Hepatocyte (in vitro differentiated cells): ENCODE measurements at regions not wholly inside any gene's neighbourhood (a gene's known extent, or its start where the extent isn't known, plus 50 kb on each side); places are given as distances from the start of the nearest gene placed in this dataset.

Experiments
- DNase-seq: peaks from one replicate; pipeline ENCODE4 v3.0.0-alpha.2; 2016; ENCODE audit warnings: low spot score
- H2AFZ ChIP-seq: fragments of 200-600 bp; sonication (generic); 2 replicates; pipeline ENCODE4 v1.6.0; 2016; ENCODE audit warnings: antibody characterized with exemption, mild to moderate bottlenecking
- H3K27ac ChIP-seq: fragments of 200-600 bp; sonication (generic); 2 replicates; pipeline ENCODE4 v1.5.1; 2016; ENCODE audit warnings: mild to moderate bottlenecking
- H3K27me3 ChIP-seq: fragments of 200-600 bp; sonication (generic); 2 replicates; pipeline ENCODE4 v1.6.1; 2016
- H3K36me3 ChIP-seq: fragments of 200-600 bp; sonication (generic); replicated peaks from 2 replicates; pipeline ENCODE4 v1.5.1; 2016; ENCODE audit warnings: low read depth; ENCODE audit not compliant: insufficient read depth
- H3K4me1 ChIP-seq: fragments of 200-600 bp; sonication (generic); 2 replicates; pipeline ENCODE4 v1.5.1; 2016; ENCODE audit warnings: mild to moderate bottlenecking, moderate library complexity; ENCODE audit not compliant: insufficient read depth
- H3K4me2 ChIP-seq: fragments of 200-600 bp; sonication (generic); 2 replicates; pipeline ENCODE4 v1.6.0; 2016
- H3K4me3 ChIP-seq: fragments of 200-600 bp; sonication (generic); 2 replicates; pipeline ENCODE4 v1.5.1; 2016; ENCODE audit warnings: mild to moderate bottlenecking
- H3K79me2 ChIP-seq: fragments of 200-600 bp; sonication (generic); 2 replicates; pipeline ENCODE4 v1.6.0; 2017; ENCODE audit warnings: mild to moderate bottlenecking
- H3K9me2 ChIP-seq: fragments of 200-600 bp; sonication (generic); replicated peaks from 2 replicates; pipeline ENCODE4 v1.6.0; 2017; ENCODE audit warnings: mild to moderate bottlenecking; ENCODE audit not compliant: insufficient read depth
- H3K9me3 ChIP-seq: fragments of 200-600 bp; sonication (generic); 2 replicates; pipeline ENCODE4 v1.5.1; 2016; ENCODE audit warnings: low read depth, mild to moderate bottlenecking
- H4K20me1 ChIP-seq: fragments of 200-600 bp; sonication (generic); 2 replicates; pipeline ENCODE4 v1.6.0; 2016; ENCODE audit warnings: mild to moderate bottlenecking; ENCODE audit not compliant: insufficient read depth, poor library complexity, severe bottlenecking
- EZH2 ChIP-seq: fragments of 200-600 bp; sonication (generic); IDR thresholded peaks from 2 replicates; pipeline ENCODE4 v1.6.1; 2016; ENCODE audit warnings: antibody characterized with exemption, mild to moderate bottlenecking, borderline replicate concordance
- EZH2phosphoT487 ChIP-seq: fragments of 200-600 bp; sonication (generic); IDR thresholded peaks from one replicate; pipeline ENCODE4 v1.6.1; 2018; ENCODE audit warnings: antibody characterized with exemption, mild to moderate bottlenecking, low read depth, moderate library complexity; ENCODE audit not compliant: unreplicated experiment, severe bottlenecking
- WGBS: methylation state at CpG from one replicate; pipeline ENCODE4 v1.1.6; 2016; ENCODE audit warnings: low lambda C conversion rate; ENCODE audit errors: missing lambda C conversion rate; 5-methylcytosine and 5-hydroxymethylcytosine counted together
- TF ChIP-seq, protein P1 (sequence below): fragments of 200-600 bp; sonication (generic); IDR thresholded peaks from 2 replicates; pipeline ENCODE4 v1.5.1; 2016; ENCODE audit warnings: antibody characterized with exemption, mild to moderate bottlenecking; ENCODE audit not compliant: poor library complexity

DNA sequence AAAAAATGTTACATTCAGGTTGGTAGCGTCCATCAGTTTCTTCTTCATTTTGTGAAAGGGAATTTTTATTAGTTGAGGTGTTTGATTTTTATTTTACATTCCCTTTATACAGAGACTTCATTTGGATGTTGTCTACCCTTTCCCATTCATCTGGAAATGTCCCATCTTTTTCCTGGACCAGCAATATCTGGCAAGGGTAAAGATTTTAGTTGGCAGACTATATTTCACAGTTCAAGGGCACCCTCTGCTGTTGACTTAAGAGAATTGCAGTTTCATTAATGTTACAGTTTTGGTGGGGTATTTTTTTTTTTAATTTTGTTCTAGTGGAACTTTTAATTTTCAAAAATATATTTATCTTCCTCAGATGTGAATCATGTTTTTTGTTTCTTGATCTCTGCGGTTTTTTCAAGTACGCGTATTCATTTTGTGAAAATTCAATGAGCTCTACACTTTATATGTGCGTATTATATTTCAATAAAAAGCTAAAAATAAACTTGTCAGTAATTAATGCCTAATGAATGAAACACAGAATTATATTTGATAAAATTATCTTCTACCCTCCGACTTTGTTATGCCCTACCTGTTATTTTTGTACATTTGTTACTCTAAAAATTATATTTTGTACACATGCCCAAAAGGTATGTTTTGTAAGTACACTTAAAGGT is 97.9 kb upstream of the KLF14 start:
- no peaks in the 10 kb centered on the region for H3K36me3 ChIP-seq
- TF ChIP-seq, protein P1, sequence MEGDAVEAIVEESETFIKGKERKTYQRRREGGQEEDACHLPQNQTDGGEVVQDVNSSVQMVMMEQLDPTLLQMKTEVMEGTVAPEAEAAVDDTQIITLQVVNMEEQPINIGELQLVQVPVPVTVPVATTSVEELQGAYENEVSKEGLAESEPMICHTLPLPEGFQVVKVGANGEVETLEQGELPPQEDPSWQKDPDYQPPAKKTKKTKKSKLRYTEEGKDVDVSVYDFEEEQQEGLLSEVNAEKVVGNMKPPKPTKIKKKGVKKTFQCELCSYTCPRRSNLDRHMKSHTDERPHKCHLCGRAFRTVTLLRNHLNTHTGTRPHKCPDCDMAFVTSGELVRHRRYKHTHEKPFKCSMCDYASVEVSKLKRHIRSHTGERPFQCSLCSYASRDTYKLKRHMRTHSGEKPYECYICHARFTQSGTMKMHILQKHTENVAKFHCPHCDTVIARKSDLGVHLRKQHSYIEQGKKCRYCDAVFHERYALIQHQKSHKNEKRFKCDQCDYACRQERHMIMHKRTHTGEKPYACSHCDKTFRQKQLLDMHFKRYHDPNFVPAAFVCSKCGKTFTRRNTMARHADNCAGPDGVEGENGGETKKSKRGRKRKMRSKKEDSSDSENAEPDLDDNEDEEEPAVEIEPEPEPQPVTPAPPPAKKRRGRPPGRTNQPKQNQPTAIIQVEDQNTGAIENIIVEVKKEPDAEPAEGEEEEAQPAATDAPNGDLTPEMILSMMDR = peak; percentile 78
- no peak for TF ChIP-seq EZH2
- H3K9me2 ChIP-seq = no peaks in the 10 kb centered on the region
- no peaks in the 10 kb centered on the region for H4K20me1 ChIP-seq
- peaks cover under 1% of the 10 kb centered on the region for H3K9me3 ChIP-seq
- H3K27me3 ChIP-seq = no peaks in the 10 kb centered on the region
- H2AFZ ChIP-seq = no peak overlapping the region
- H3K79me2 ChIP-seq = no peaks in the 10 kb centered on the region
- DNase-seq = peak; percentile 69
- H3K27ac ChIP-seq = no peak overlapping the region
- H3K4me1 ChIP-seq = no peaks in the 10 kb centered on the region
- no peak overlapping the region for H3K4me3 ChIP-seq
- 38% methylated on average over 6 of the region's 6 CpGs for WGBS
- no peak overlapping the region for H3K4me2 ChIP-seq

GRCh38 chr7:130838738-130839137 is 104.7 kb upstream of the KLF14 start:
- no peak overlapping the region for H3K27ac ChIP-seq
- no peaks in the 10 kb centered on the region for H3K36me3 ChIP-seq
- H3K79me2 ChIP-seq = no peaks in the 10 kb centered on the region
- no peaks in the 10 kb centered on the region for H3K4me1 ChIP-seq
- no peaks in the 10 kb centered on the region for H3K9me3 ChIP-seq
- no peak overlapping the region for H3K4me3 ChIP-seq
- TF ChIP-seq EZH2phosphoT487 = no peak
- TF ChIP-seq, protein P1 = no peak
- no peak for TF ChIP-seq EZH2
- H3K4me2 ChIP-seq = no peak overlapping the region
- H3K27me3 ChIP-seq = no peaks in the 10 kb centered on the region
- H4K20me1 ChIP-seq = no peaks in the 10 kb centered on the region
- H2AFZ ChIP-seq = no peak overlapping the region
- WGBS = 39% methylated on average over 1 of the region's 1 CpG
- no peaks in the 10 kb centered on the region for H3K9me2 ChIP-seq
- DNase-seq = no peak

GRCh38 chr7:130840599-130840998 is 106.6 kb upstream of the KLF14 start:
- Histone ChIP-seq H4K20me1 (no peaks in the 10 kb centered on the region), H3K4me1 (no peaks in the 10 kb centered on the region), H3K27me3 (no peaks in the 10 kb centered on the region), H3K79me2 (no peaks in the 10 kb centered on the region), H3K4me2 (no peak overlapping the region), H3K9me3 (no peaks in the 10 kb centered on the region), H3K27ac (no peak overlapping the region), H3K36me3 (no peaks in the 10 kb centered on the region), H2AFZ (no peak overlapping the region), H3K9me2 (no peaks in the 10 kb centered on the region), H3K4me3 (no peak overlapping the region)
- WGBS = 91% methylated on average over 2 of the region's 2 CpGs
- TF ChIP-seq, protein P1 = no peak
- TF ChIP-seq EZH2phosphoT487 = no peak
- no peak for TF ChIP-seq EZH2
- no peak for DNase-seq

- TF ChIP-seq EZH2phosphoT487 (no peak), EZH2 (no peak)
- TF ChIP-seq, protein P1 = no peak
- no peaks in the 10 kb centered on the region for H3K27me3 ChIP-seq
- H3K9me2 ChIP-seq = no peaks in the 10 kb centered on the region
- WGBS = 86% methylated on average over 7 of the region's 7 CpGs
- no peak overlapping the region for H3K4me3 ChIP-seq
- no peaks in the 10 kb centered on the region for H3K9me3 ChIP-seq
- H3K4me2 ChIP-seq = no peak overlapping the region
- H3K4me1 ChIP-seq = no peaks in the 10 kb centered on the region
- H3K27ac ChIP-seq = no peak overlapping the region
- DNase-seq = no peak
- H4K20me1 ChIP-seq = no peaks in the 10 kb centered on the region
- no peaks in the 10 kb centered on the region for H3K36me3 ChIP-seq
- H3K79me2 ChIP-seq = no peaks in the 10 kb centered on the region
- no peak overlapping the region for H2AFZ ChIP-seq
Measured at GRCh38 chr7:130841416-130841815, 107.4 kb upstream of the KLF14 start.
